LNCAP (cell line): ENCODE measurements at regions not wholly inside any gene's neighbourhood (a gene's known extent, or its start where the extent isn't known, plus 50 kb on each side); places are given as distances from the start of the nearest gene placed in this dataset.

Source experiments
- TF ChIP-seq, protein P1 (sequence below): fragments of 450-650 bp; IDR thresholded peaks from 2 replicates; pipeline ENCODE4 v1.5.1; 2017; ENCODE audit warnings: mild to moderate bottlenecking

DNA sequence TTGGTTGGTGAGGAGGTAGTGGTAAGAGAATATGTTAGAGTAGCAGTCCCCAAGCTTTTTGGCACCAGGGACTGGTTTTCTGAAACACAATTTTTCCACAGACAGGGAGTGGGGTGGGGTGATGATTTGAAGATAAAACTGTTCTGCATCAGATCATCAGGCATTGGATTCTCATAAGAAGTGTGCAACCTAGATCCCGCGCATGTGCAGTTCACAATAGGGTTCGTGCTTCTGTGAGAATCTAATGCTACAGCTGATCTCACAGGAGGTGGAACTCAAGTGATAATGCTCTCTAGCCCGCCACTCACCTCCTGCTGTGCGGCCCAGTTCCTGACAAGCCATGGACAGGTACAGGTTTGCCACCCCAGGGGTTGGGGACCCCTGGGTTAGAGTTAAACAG is 423.3 kb downstream of the GPAT3 start:
- TF ChIP-seq, protein P1, sequence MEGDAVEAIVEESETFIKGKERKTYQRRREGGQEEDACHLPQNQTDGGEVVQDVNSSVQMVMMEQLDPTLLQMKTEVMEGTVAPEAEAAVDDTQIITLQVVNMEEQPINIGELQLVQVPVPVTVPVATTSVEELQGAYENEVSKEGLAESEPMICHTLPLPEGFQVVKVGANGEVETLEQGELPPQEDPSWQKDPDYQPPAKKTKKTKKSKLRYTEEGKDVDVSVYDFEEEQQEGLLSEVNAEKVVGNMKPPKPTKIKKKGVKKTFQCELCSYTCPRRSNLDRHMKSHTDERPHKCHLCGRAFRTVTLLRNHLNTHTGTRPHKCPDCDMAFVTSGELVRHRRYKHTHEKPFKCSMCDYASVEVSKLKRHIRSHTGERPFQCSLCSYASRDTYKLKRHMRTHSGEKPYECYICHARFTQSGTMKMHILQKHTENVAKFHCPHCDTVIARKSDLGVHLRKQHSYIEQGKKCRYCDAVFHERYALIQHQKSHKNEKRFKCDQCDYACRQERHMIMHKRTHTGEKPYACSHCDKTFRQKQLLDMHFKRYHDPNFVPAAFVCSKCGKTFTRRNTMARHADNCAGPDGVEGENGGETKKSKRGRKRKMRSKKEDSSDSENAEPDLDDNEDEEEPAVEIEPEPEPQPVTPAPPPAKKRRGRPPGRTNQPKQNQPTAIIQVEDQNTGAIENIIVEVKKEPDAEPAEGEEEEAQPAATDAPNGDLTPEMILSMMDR = no peak

DNA sequence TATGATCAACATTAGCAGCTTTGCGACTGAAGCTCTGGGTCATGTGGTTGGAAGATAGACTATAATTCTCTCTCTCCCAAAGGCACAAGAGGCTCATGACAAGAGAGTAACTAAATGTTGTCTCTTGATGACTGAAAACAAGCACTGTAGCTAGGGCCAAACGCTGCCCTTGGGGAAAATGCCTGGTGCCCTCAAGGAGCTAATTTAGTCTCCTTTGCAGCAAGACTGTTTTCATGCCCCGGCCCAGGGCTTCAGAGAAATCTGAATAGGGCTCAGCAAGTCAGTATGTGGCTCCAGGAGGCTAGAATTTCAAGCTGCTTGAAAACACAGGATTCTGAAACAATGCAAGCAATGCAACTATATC is 411.9 kb downstream of the GPAT3 start:
- TF ChIP-seq, protein P1 = no peak

DNA sequence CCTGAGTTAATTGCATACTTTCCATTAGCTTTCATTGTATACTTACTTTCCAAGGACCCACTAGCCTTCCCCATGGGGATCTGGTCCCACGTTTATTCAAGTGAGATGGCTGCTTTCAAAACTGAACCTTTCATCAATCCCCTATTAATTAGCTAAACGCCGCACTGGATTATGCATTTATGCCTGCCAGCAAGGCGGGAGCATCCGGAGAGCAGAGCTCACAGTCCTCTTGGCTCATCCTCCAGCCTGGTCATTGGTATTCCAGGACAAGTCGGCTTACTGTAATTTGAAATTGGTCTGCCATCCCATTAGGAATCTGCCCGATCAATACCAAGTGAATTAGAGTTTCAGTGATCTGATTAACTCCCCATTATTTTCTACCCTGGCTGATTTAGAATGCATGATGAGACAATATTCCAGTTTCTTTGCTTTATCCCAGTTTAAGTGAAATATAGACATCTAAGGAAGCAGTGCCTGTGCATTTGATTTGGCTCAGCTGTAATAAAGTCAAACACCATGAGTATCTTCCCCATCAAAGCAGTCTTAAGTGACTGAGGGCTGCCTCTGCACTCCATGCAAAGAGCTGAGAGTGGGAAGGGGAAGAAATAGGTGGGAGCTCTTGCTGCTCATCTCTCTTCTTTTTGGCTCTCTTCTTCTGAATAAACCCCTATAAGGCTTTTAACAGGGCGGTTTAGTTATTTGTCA is 411.4 kb downstream of the GPAT3 start:
- TF ChIP-seq, protein P1 = no peak

DNA sequence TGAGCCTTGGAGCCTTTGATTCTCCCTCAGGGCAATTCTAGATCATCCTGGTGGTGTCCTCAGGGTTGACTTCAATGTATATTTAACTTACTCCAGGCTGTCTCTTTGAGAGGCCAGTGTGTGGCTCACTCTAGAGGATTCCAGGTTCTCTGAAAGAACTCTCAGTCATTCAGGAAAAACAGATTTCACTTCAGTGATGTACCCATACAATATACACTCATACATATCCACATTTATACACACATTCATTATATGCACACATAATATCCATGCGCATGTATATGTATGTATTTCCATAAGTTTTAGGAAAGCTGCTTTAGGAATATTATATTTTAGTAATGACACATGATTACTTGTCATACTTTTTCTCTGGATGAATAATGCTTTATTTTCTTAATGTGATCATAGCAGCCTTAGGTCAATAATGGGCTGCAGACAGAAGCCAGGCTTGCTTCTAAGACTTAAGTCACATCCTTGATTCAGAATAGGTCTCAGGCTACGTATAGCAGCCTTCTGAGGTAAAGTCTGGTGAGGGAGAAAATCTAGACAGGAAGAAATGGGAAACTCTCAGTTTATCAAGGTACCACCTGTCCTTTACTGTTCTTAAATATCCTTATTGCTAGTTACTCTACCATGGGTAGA is 397.0 kb downstream of the GPAT3 start:
- TF ChIP-seq, protein P1 = no peak

DNA sequence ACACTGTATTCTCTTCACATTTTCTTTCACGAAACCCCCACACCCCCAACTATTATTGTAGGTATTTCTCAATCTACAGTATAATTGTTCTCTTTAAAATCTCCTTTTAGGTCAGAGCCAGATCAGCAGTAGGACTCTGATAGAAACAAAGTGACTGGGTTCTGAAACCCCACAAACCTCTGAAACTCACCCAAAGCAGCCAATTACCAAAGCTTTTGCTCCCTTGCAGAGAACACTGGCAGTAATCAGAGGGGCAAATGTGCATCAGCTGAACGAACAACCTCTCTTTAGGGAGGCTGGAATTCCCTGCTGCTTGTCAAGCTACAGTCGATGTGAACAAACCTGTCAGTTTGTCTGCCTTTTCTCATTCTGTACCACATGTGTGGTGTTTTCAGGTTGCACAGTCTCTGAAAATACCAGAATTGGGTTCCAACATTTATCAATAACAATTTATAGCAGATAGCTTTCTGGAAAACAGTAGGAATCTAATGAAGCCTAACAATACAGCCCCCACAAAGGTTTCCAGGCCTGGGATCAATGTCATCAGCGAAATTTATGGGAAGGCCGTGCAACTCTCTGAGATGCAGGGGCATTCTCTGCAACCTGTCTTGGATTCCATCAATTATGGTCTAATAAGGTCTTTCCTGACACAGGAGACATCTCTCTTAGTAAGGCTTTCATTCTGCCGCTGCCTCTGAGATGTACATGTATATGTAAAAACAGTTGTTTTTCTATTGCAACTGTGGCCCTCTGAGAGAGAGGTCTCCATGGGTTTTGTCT is 395.9 kb downstream of the GPAT3 start:
- TF ChIP-seq, protein P1 = no peak

DNA sequence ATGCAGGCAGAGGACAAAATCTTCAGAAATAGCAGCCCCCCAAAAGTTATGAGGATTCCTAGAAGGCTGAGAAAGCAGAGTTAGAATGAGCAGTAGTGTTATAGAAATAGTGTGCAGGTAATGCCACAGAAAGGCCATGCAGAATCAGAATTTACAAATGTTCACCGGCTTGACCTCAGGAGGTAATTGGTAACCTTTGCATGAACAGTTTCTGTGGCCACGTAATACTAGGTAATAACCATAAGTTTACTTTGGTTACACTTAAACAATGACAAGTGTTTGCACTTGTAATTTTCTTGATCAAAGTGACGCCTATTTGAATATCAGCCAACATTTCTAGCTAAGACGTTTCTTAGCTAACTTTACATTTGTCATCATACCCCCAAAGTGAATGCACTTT is 393.6 kb downstream of the GPAT3 start:
- TF ChIP-seq, protein P1 = no peak

DNA sequence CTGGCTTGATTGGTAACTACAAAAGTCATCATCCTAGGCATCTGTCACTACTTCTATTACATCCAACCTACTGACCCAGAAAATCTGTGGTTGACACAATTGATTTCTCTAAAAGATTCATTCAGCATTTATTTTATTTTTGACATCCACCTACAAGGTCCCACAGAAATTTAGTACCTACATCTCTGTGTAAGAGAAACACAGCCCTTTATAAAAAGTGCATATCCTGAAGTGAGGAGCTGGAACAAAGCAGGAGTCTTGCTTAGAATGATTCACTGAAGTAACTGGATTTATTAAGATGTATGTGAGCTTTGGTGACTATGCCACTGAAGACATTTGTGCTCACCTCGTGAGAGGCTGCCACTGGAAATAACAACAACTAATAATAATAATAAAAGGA is 391.0 kb downstream of the GPAT3 start:
- TF ChIP-seq, protein P1 = no peak
